Astrocyte of the spinal cord (primary cell): ENCODE measurements at regions not wholly inside any gene's neighbourhood (a gene's known extent, or its start where the extent isn't known, plus 50 kb on each side); places are given as distances from the start of the nearest gene placed in this dataset.

Experiments used
- DNase-seq: peaks from one replicate; pipeline ENCODE4 v3.0.0; 2011; ENCODE audit warnings: low read depth, low spot score
- H3K4me3 ChIP-seq: 2 replicates; pipeline ENCODE4 v1.5.1; 2011; ENCODE audit warnings: low read depth, mild to moderate bottlenecking, low read length, moderate library complexity
- CTCF ChIP-seq: IDR thresholded peaks from 2 replicates; pipeline ENCODE4 v1.5.1; 2012; ENCODE audit warnings: low read depth, mild to moderate bottlenecking, low read length, inconsistent platforms
- in situ Hi-C: cut with HindIII; loops from 2 replicates; pipeline ENCODE4 v1.10.0; 2017; ENCODE audit warnings: low sequenced_read_pairs

DNA sequence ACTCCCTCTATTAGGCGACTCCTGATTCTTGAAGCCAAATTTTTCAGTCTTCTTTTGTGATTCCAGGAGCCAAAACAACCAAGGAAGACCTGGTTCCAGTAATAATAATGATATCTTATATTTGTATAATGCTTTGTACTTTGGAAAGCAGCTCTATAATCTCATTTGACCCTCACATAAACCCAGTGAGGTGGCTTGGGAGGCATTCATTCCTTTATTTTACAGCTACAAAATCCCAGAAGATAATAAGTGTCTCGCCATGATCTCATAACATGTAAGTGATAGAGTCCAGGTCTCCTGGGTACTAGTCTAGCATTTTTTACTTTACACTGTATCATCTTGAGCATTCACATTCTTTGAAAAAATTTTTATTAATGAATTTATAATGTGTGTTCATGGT, 143.1 kb downstream of the ACTBL2 start:
- in situ Hi-C loops, result no loop called here
- no peak for DNase-seq
- TF ChIP-seq CTCF, result no peak
- no peak overlapping the region for H3K4me3 ChIP-seq

- TF ChIP-seq CTCF, result no peak
- in situ Hi-C loops, result no loop called here
- no peak for DNase-seq
These were observed 143.7 kb downstream of the ACTBL2 start for GRCh38 chr5:57338868-57339340.

GRCh38 chr5:57338068-57338867, 144.3 kb downstream of the ACTBL2 start:
- no peak overlapping the region for H3K4me3 ChIP-seq
- in situ Hi-C loops, result no loop called here
- TF ChIP-seq CTCF, result peak; percentile 42
- no peak for DNase-seq

More at GRCh38 chr5:57338868-57339340, 143.7 kb downstream of the ACTBL2 start:
- H3K4me3 ChIP-seq, result no peak overlapping the region

DNA sequence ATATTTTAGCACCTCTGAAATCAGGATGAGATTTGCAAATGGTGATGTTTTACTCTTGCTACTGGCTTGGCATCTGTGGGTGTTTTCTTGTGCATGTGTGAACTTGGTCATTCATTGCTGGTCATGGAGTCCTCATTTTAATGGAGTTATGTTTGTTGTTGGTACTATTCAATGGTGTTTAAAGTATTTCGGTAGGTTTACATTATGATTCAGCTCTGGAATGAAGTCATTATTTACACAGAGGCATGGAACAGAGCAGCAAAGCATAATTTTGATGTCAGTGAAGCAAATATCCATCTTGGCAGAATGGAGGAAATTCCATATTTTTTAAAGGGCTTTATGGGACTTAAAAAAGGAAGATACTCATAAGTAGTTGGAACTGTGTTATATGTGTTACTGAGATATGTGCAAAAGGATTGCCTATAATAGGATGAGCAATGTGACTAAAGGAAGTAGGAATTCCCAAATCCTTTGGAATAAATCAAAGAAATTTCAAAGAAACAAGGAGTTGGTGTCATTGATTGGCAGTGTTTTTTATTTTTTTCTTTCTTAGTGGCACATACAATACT, 147.4 kb downstream of the ACTBL2 start:
- TF ChIP-seq CTCF, result no peak
- in situ Hi-C loops, result no loop called here
- peak; percentile 80 for DNase-seq
- H3K4me3 ChIP-seq, result no peak overlapping the region

DNA sequence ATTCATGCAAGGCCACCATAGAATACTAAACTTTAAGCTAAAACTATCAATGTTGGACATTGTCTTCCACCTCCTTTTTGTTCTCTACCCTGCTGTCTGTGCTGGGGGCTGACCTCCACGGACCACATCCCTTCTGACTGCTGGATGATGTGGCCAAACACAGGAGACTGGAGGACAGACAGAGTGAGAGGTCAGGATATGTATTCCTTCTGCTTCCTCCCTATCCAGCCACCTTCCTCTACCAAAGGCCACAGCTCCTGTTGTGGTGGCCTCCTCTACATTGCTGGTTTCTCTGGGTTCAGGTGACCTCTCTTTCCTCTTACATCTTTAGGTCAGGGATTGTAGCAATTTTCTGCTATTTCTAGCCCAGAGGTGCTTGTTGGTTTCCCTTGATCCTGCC, 148.1 kb downstream of the ACTBL2 start:
- in situ Hi-C loops, result no loop called here
- TF ChIP-seq CTCF, result no peak
- DNase-seq, result no peak
- no peak overlapping the region for H3K4me3 ChIP-seq

- in situ Hi-C loops, result no loop called here
- no peak for TF ChIP-seq CTCF
These were observed 150.2 kb downstream of the ACTBL2 start for GRCh38 chr5:57332361-57332760.

More at GRCh38 chr5:57332361-57332760, 150.2 kb downstream of the ACTBL2 start:
- DNase-seq, result peak; percentile 36
- no peak overlapping the region for H3K4me3 ChIP-seq
